ENCODE measurements at regions not wholly inside any gene's neighbourhood (a gene's known extent, or its start where the extent isn't known, plus 50 kb on each side); places are given as distances from the start of the nearest gene placed in this dataset.

GRCh38 chr15:95812491-95812890 lies 518.0 kb upstream of the NR2F2 start:
- DNase-seq (ENCODE audit: low read depth in 2 of 2) = no peak

- DNase-seq (ENCODE audit: low read depth in 2 of 2) = no peak
Observed at GRCh38 chr15:95814908-95815307, 515.6 kb upstream of the NR2F2 start.

- no peak for DNase-seq (ENCODE audit: low read depth in 2 of 2)
Observed at GRCh38 chr15:95816591-95816990, 513.9 kb upstream of the NR2F2 start.

GRCh38 chr15:95822961-95823360 lies 507.5 kb upstream of the NR2F2 start:
- no peak for DNase-seq (ENCODE audit: low read depth in 2 of 2)

GRCh38 chr15:95825208-95825607 lies 505.3 kb upstream of the NR2F2 start:
- DNase-seq (ENCODE audit: low read depth in 2 of 2) = no peak

- no peak for DNase-seq (ENCODE audit: low read depth in 2 of 2)
Observed at GRCh38 chr15:95825671-95826411, 504.7 kb upstream of the NR2F2 start.

GRCh38 chr15:95826412-95827195 lies 503.9 kb upstream of the NR2F2 start:
- DNase-seq (ENCODE audit: low read depth in 2 of 2) = no peak

- no peak for DNase-seq (ENCODE audit: low read depth in 2 of 2)
Observed at GRCh38 chr15:95829062-95829461, 501.4 kb upstream of the NR2F2 start.

GRCh38 chr15:95830281-95830680 lies 500.2 kb upstream of the NR2F2 start:
- no peak for DNase-seq (ENCODE audit: low read depth in 2 of 2)

- no peak for DNase-seq (ENCODE audit: low read depth in 2 of 2)
Observed at GRCh38 chr15:95832668-95833067, 497.8 kb upstream of the NR2F2 start.

- DNase-seq (ENCODE audit: low read depth in 2 of 2) = no peak
Observed at GRCh38 chr15:95834028-95834804, 496.3 kb upstream of the NR2F2 start.

- DNase-seq (ENCODE audit: low read depth in 2 of 2) = no peak
Observed at GRCh38 chr15:95836536-95836935, 494.0 kb upstream of the NR2F2 start.

GRCh38 chr15:95837341-95838004 lies 493.0 kb upstream of the NR2F2 start:
- DNase-seq (ENCODE audit: low read depth in 2 of 2) = no peak

- DNase-seq (ENCODE audit: low read depth in 2 of 2) = no peak
Observed at GRCh38 chr15:95839367-95839782, 491.1 kb upstream of the NR2F2 start.

- DNase-seq (ENCODE audit: low read depth in 2 of 2) = no peak
Observed at GRCh38 chr15:95840004-95840403, 490.5 kb upstream of the NR2F2 start.

- DNase-seq (ENCODE audit: low read depth in 2 of 2) = no peak
Observed at GRCh38 chr15:95840855-95841254, 489.6 kb upstream of the NR2F2 start.

GRCh38 chr15:95842576-95842975 lies 487.9 kb upstream of the NR2F2 start:
- no peak for DNase-seq (ENCODE audit: low read depth in 2 of 2)

GRCh38 chr15:95843241-95843910 lies 487.1 kb upstream of the NR2F2 start:
- DNase-seq (ENCODE audit: low read depth in 2 of 2) = no peak

- no peak for DNase-seq (ENCODE audit: low read depth in 2 of 2)
Observed at GRCh38 chr15:95845862-95846515, 484.5 kb upstream of the NR2F2 start.

- DNase-seq (ENCODE audit: low read depth in 2 of 2) = no peak
Observed at GRCh38 chr15:95848126-95848525, 482.4 kb upstream of the NR2F2 start.

- DNase-seq (ENCODE audit: low read depth in 2 of 2) = no peak
Observed at GRCh38 chr15:95850837-95851236, 479.7 kb upstream of the NR2F2 start.

Measured in stimulated activated CD8-positive, alpha-beta memory T cell treated with anti-CD3 and anti-CD28 coated beads, Interleukin-2, amount 100 ng/mL, for 48 hours (primary cell).